ENCODE measurements at regions not wholly inside any gene's neighbourhood (a gene's known extent, or its start where the extent isn't known, plus 50 kb on each side); places are given as distances from the start of the nearest gene placed in this dataset.

DNA sequence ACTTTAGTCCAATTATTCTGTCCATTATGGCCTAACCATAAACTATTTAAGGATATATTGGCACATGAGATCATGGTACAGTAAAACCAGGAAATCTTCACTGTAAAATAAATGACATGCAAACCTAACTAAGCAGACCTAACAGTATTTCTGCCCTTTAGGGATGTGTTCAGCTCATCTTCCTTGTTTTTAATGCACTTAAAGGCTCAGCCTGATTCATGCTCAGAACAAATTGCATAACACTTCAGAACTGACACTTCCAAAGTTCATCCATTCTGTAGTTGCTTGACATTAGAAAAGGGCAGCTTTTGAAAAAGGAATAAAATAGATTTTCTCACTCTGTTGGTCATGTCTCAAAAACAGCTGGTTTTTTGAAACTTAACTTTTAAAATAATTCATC lies 708.5 kb downstream of the C12orf50 start:
- peaks cover 0 to 2% (median 0%) of the 10 kb centered on the region in 4 donors for H3K9me3 ChIP-seq
- H3K36me3 ChIP-seq: no peaks in the 10 kb centered on the region
- no peak overlapping the region for H3K4me3 ChIP-seq
- no peaks in the 10 kb centered on the region for H3K4me1 ChIP-seq
- no peak for DNase-seq
- no peak overlapping the region for H3K27ac ChIP-seq
- intact Hi-C loops (cut with DNase I): no loop called here
- H3K27me3 ChIP-seq: no peaks in the 10 kb centered on the region
- TF ChIP-seq EP300 (IDR thresholded peaks at IDR 0.05) (no peak), POLR2AphosphoS5 (IDR thresholded peaks at IDR 0.05) (no peak), POLR2A (IDR thresholded peaks at IDR 0.05) (no peak)
- TF ChIP-seq, protein P1, sequence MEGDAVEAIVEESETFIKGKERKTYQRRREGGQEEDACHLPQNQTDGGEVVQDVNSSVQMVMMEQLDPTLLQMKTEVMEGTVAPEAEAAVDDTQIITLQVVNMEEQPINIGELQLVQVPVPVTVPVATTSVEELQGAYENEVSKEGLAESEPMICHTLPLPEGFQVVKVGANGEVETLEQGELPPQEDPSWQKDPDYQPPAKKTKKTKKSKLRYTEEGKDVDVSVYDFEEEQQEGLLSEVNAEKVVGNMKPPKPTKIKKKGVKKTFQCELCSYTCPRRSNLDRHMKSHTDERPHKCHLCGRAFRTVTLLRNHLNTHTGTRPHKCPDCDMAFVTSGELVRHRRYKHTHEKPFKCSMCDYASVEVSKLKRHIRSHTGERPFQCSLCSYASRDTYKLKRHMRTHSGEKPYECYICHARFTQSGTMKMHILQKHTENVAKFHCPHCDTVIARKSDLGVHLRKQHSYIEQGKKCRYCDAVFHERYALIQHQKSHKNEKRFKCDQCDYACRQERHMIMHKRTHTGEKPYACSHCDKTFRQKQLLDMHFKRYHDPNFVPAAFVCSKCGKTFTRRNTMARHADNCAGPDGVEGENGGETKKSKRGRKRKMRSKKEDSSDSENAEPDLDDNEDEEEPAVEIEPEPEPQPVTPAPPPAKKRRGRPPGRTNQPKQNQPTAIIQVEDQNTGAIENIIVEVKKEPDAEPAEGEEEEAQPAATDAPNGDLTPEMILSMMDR (IDR thresholded peaks at IDR 0.05): no peak

DNA sequence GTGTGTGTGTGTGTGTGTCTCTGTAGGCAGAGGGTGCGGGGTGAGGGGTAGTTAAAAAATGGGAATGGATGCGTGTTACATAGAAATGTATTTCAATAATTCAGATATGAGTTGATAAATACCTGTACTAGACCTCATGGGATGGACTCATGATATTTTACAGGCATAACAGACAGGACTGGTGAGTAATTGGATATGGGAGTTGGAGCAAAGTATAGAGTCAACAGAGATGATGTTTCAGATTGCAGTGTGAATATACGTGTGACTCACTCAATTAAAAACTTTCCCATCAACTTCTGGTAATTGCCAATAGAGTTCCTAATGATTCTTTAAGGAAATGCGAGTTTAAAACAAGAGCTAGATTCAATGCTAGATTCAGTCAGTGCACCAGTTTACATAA lies 711.9 kb downstream of the C12orf50 start:
- Histone ChIP-seq H3K27me3 (no peaks in the 10 kb centered on the region), H3K4me3 (no peak overlapping the region), H3K27ac (no peak overlapping the region), H3K9me3 (peaks cover 0 to under 1% (median 0%) of the 10 kb centered on the region in 4 donors), H3K4me1 (no peaks in the 10 kb centered on the region), H3K36me3 (no peaks in the 10 kb centered on the region)
- TF ChIP-seq EP300 (IDR thresholded peaks at IDR 0.05): no peak
- TF ChIP-seq POLR2A (IDR thresholded peaks at IDR 0.05): no peak
- TF ChIP-seq, protein P1 (IDR thresholded peaks at IDR 0.05): no peak
- no peak for TF ChIP-seq POLR2AphosphoS5 (IDR thresholded peaks at IDR 0.05)
- intact Hi-C loops (cut with DNase I): no loop called here
- no peak for DNase-seq
- 84 to 87% methylated on average over 4 of the region's 4 CpGs for WGBS, 2 donors

DNA sequence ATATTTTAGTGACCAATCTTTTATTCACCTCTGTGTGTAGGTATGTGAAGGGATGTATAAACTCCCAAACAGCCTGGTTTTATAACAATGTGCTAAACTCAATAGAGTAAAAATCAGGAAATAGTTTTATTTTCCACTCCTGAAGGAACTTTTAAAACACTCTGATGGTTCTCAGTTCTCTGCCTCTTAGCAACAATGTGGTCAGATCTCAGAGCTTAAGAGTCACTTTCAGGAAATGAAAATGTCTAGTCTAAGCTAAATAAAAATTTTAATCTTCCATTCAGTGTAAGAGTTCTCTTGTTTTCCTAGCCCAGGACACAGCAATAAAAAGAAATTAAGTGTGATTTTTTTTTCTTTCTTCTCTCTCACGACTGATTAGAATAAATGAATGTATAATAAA lies 718.0 kb downstream of the C12orf50 start:
- Histone ChIP-seq H3K9me3 (no peaks in the 10 kb centered on the region), H3K27ac (peak overlapping the region in 1 of 4 donors; percentile 30), H3K27me3 (no peaks in the 10 kb centered on the region), H3K4me1 (no peaks in the 10 kb centered on the region), H3K4me3 (no peak overlapping the region), H3K36me3 (no peaks in the 10 kb centered on the region)
- intact Hi-C loops (cut with DNase I): no loop called here
- WGBS, 2 donors: 16 to 28% methylated on average over 1 of the region's 1 CpG
- no peak for DNase-seq
- no peak for TF ChIP-seq EP300 (IDR thresholded peaks at IDR 0.05)
- TF ChIP-seq, protein P1 (IDR thresholded peaks at IDR 0.05): no peak
- TF ChIP-seq POLR2A (IDR thresholded peaks at IDR 0.05): no peak
- no peak for TF ChIP-seq POLR2AphosphoS5 (IDR thresholded peaks at IDR 0.05)

DNA sequence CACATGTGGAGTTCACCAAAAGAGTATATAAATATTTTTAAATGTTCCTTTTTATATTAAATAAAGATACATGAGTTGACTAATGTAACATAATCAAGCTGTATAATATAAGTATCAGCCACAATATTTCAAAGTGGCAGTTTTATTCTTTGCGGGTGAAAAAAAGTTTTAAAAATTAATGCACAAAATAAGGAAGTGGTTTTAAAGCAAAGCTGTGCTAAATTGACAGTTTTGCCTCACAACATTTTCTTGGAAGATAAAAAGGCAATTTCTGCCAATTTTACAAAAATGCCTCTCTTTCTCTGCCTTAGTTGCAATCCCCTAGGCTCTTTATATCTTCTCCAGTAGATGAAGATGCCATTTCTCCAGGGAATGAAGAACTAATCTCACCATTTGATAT lies 719.1 kb downstream of the C12orf50 start:
- Histone ChIP-seq H3K9me3 (no peaks in the 10 kb centered on the region), H3K27me3 (no peaks in the 10 kb centered on the region), H3K27ac (no peak overlapping the region), H3K4me3 (no peak overlapping the region), H3K4me1 (no peaks in the 10 kb centered on the region), H3K36me3 (no peaks in the 10 kb centered on the region)
- intact Hi-C loops (cut with DNase I): no loop called here
- no peak for DNase-seq
- 38 to 82% methylated on average over 1 of the region's 1 CpG for whole genome bisulfite sequencing, 2 donors
- TF ChIP-seq, protein P1 (IDR thresholded peaks at IDR 0.05): no peak
- no peak for TF ChIP-seq POLR2AphosphoS5 (IDR thresholded peaks at IDR 0.05)
- TF ChIP-seq POLR2A (IDR thresholded peaks at IDR 0.05): no peak
- TF ChIP-seq EP300 (IDR thresholded peaks at IDR 0.05): no peak

DNA sequence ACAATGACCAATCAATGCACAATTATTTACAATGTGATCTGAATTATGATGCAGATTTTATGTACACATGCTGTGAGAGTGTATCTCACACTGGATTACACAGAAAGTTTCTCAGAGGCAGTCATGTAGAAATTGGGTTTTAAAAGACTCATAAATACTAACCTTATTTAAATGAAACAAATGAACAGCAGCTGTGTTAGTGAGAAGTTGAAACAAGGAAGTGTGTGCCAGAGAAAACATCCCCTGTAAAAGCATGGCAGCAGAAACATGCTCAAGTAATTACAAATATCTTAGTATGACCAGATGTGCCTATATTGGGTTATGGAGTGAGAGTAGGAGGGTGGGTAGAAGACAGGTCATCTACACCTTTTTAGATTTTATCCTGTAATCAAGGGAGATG lies 723.7 kb downstream of the C12orf50 start:
- intact Hi-C loops (cut with DNase I): no loop called here

More for the DNA sequence above, 723.7 kb downstream of the C12orf50 start:
- Histone ChIP-seq H3K9me3 (no peaks in the 10 kb centered on the region), H3K4me3 (no peak overlapping the region), H3K4me1 (no peaks in the 10 kb centered on the region), H3K27ac (no peak overlapping the region), H3K27me3 (no peaks in the 10 kb centered on the region), H3K36me3 (no peaks in the 10 kb centered on the region)
- DNase-seq: no peak
- TF ChIP-seq EP300 (IDR thresholded peaks at IDR 0.05) (no peak), POLR2AphosphoS5 (IDR thresholded peaks at IDR 0.05) (no peak), POLR2A (IDR thresholded peaks at IDR 0.05) (no peak)
- TF ChIP-seq, protein P1 (IDR thresholded peaks at IDR 0.05): no peak
